Colonic mucosa (tissue), 4 donors: ENCODE measurements at regions not wholly inside any gene's neighbourhood (a gene's known extent, or its start where the extent isn't known, plus 50 kb on each side); places are given as distances from the start of the nearest gene placed in this dataset.

ENCODE experiments used
- DNase-seq: peaks from one replicate; pipeline ENCODE4 v3.0.0-alpha.2; 2020
- H3K27ac ChIP-seq: fragments of 200-600 bp; one replicate; pipeline ENCODE4 v1.8.0; 2021
- H3K27me3 ChIP-seq: fragments of 200-600 bp; one replicate; pipeline ENCODE4 v1.8.0; 2021
- H3K36me3 ChIP-seq: fragments of 200-600 bp; one replicate; pipeline ENCODE4 v1.8.0; 2021
- H3K4me1 ChIP-seq: fragments of 200-600 bp; one replicate; pipeline ENCODE4 v1.8.0; 2021; ENCODE audit warnings: mild to moderate bottlenecking
- H3K4me3 ChIP-seq: fragments of 200-600 bp; one replicate; pipeline ENCODE4 v1.8.0; 2021
- H3K9ac ChIP-seq, 2 donors: one replicate each; pipeline ENCODE4 v1.7.0; 2013; ENCODE audit warnings: control low read depth in 2 of 2, low read depth in 2 of 2, low read length in 2 of 2
- H3K9me3 ChIP-seq: fragments of 200-600 bp; one replicate; pipeline ENCODE4 v1.8.0; 2021
- intact Hi-C: fragments of 100-400 bp; cut with DNase I; formaldehyde crosslinking; loops from one replicate; pipeline ENCODE4 v1.14.1; 2022
- TF ChIP-seq, protein P1 (sequence below): fragments of 200-600 bp; IDR thresholded peaks from one replicate; pipeline ENCODE4 v1.8.0; 2022; ENCODE audit warnings: antibody characterized with exemption, mild to moderate bottlenecking
- donor health status: healthy.
- donor health status: DM: no; HTN: no; CAD: no.
- donor health status: DM: no; HTN: no; CAD: no.

DNA sequence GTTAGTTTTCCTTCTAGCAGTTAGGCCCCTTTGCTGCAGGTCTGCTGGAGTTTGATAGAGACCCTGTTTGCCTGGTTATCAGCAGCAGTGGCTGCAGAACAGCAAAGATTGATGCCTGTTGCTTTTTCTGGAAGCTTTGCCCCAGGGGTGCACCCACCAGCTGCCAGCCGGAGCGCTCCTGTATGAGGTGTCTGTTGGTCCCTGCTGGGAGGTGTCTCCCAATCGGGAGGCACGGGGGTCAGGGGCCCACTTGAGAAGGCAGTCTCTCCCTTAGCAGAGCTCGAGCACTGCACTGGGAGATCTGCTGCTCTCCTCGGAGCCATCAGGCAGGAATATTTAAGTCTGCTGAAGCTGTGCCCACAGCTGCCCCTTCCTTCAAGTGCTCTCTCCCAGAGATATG, 825.3 kb upstream of the GRM7 start:
- Histone ChIP-seq H3K9ac (no peak overlapping the region), H3K27me3 (no peaks in the 10 kb centered on the region), H3K36me3 (no peaks in the 10 kb centered on the region), H3K4me1 (no peaks in the 10 kb centered on the region), H3K4me3 (no peak overlapping the region), H3K27ac (no peak overlapping the region), H3K9me3 (no peaks in the 10 kb centered on the region)
- intact Hi-C loops = no loop called here
- TF ChIP-seq, protein P1, sequence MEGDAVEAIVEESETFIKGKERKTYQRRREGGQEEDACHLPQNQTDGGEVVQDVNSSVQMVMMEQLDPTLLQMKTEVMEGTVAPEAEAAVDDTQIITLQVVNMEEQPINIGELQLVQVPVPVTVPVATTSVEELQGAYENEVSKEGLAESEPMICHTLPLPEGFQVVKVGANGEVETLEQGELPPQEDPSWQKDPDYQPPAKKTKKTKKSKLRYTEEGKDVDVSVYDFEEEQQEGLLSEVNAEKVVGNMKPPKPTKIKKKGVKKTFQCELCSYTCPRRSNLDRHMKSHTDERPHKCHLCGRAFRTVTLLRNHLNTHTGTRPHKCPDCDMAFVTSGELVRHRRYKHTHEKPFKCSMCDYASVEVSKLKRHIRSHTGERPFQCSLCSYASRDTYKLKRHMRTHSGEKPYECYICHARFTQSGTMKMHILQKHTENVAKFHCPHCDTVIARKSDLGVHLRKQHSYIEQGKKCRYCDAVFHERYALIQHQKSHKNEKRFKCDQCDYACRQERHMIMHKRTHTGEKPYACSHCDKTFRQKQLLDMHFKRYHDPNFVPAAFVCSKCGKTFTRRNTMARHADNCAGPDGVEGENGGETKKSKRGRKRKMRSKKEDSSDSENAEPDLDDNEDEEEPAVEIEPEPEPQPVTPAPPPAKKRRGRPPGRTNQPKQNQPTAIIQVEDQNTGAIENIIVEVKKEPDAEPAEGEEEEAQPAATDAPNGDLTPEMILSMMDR = no peak
- DNase-seq = no peak

DNA sequence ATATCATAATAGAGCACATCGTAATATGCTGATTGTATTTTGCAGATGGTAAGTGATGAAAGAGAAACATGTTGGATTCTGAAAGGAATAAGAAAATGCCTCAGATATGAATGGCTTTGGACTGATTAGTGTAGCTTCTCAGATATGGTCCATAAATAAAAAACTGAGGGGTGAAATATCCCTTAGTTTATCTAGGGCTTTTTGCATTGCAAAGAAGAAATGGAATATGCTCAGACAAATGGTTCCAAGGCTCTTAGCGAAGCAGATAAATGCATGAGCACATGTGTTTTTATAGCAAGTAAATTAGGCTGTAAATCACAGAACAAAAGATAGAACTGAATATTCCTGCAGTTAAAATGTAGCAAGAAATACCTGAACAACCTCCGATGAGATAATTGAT, 820.9 kb upstream of the GRM7 start:
- no peaks in the 10 kb centered on the region for H3K36me3 ChIP-seq
- no peaks in the 10 kb centered on the region for H3K27me3 ChIP-seq
- H3K9ac ChIP-seq = no peak overlapping the region
- no peak overlapping the region for H3K27ac ChIP-seq
- TF ChIP-seq, protein P1 = no peak
- no peak overlapping the region for H3K4me3 ChIP-seq
- DNase-seq = no peak
- no peaks in the 10 kb centered on the region for H3K9me3 ChIP-seq
- no peaks in the 10 kb centered on the region for H3K4me1 ChIP-seq
- intact Hi-C loops = no loop called here

DNA sequence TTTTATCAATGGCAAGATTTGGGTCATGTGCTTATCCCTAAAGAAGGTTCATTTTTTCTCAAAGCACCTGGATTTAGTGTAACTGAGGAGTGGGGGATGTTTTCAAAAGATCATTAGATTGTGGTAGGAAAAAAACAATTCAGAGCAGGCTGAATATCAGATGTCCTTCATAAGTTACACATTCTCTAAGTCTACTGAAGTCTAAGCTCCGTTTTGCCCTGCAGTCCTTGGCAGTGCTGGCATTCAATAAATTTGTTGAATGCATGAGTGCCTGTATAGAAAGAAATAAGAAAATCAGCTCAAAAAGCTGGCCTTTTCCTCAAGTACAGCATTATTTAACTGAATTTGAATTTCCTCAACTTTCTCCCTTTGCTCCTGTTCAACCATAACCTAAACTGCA, 819.0 kb upstream of the GRM7 start:
- Histone ChIP-seq H3K9me3 (no peaks in the 10 kb centered on the region), H3K36me3 (no peaks in the 10 kb centered on the region), H3K27ac (no peak overlapping the region), H3K4me3 (no peak overlapping the region), H3K4me1 (no peaks in the 10 kb centered on the region), H3K27me3 (no peaks in the 10 kb centered on the region), H3K9ac (no peak overlapping the region)
- TF ChIP-seq, protein P1 = no peak
- intact Hi-C loops = no loop called here
- no peak for DNase-seq

DNA sequence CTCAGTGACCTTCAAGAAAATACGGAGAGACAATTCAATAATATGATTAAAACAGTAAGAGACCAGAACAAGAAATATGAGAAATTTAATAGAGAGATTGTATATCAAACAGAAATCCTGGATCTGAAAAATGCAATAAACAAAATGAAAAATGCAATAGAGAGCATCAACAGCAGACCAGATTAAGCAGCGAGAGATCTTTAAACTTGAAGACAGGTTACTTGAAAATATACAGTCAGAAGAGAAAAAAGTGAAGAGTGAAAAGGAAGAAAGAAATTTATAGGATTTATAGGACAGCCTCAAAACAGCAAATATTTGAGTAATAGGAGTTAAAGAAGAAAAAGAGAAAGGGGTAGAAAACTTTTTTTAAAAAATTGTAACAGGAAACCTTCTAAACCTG, 813.9 kb upstream of the GRM7 start:
- Histone ChIP-seq H3K4me3 (no peak overlapping the region), H3K9ac (no peak overlapping the region), H3K4me1 (no peaks in the 10 kb centered on the region), H3K9me3 (no peaks in the 10 kb centered on the region), H3K27ac (no peak overlapping the region), H3K36me3 (no peaks in the 10 kb centered on the region), H3K27me3 (no peaks in the 10 kb centered on the region)
- DNase-seq = no peak
- TF ChIP-seq, protein P1 = no peak
- intact Hi-C loops = no loop called here

GRCh38 chr3:6060251-6060650, 800.7 kb upstream of the GRM7 start:
- Histone ChIP-seq H3K4me3 (no peak overlapping the region), H3K9ac (no peak overlapping the region), H3K36me3 (no peaks in the 10 kb centered on the region), H3K4me1 (no peaks in the 10 kb centered on the region), H3K9me3 (no peaks in the 10 kb centered on the region), H3K27ac (no peak overlapping the region), H3K27me3 (no peaks in the 10 kb centered on the region)
- DNase-seq = no peak
- intact Hi-C loops = no loop called here
- TF ChIP-seq, protein P1 = no peak
